ENCODE measurements at regions not wholly inside any gene's neighbourhood (a gene's known extent, or its start where the extent isn't known, plus 50 kb on each side); places are given as distances from the start of the nearest gene placed in this dataset.

GRCh38 chr13:39259371-39260140 is 221.3 kb downstream of the NHLRC3 start:
- Mint-ChIP-seq H3K27me3 (ENCODE audit: low read depth) (no peaks in the 10 kb centered on the region), H3K36me3 (ENCODE audit: insufficient read depth in 2 of 2) (no peaks in the 10 kb centered on the region), H3K4me1 (ENCODE audit: low read depth) (peaks cover 15% of the 10 kb centered on the region), H3K4me3 (peak overlapping the region in 1 of 2 donors; percentile 8), H3K27ac (no peak overlapping the region), H3K9me3 (no peaks in the 10 kb centered on the region)
- peak; percentile 8 to 24 for DNase-seq
- peak; percentile 61 to 76 for ATAC-seq (replicated peaks in 1 of 2)

- peak; percentile 40 to 56 for DNase-seq
- Mint-ChIP-seq H3K4me1 (ENCODE audit: low read depth) (peaks cover 15% of the 10 kb centered on the region), H3K27ac (no peak overlapping the region), H3K9me3 (peaks cover 0 to 1% of the 10 kb centered on the region in 2 donors), H3K27me3 (ENCODE audit: low read depth) (peaks cover 5% of the 10 kb centered on the region), H3K4me3 (no peak overlapping the region), H3K36me3 (ENCODE audit: insufficient read depth in 2 of 2) (no peaks in the 10 kb centered on the region)
- peak; percentile 71 to 80 for ATAC-seq (replicated peaks in 1 of 2)
Observed at GRCh38 chr13:39263033-39263432, 224.8 kb downstream of the NHLRC3 start.

GRCh38 chr13:39263531-39263930 is 225.3 kb downstream of the NHLRC3 start:
- Mint-ChIP-seq H3K9me3 (peaks cover 0 to 1% of the 10 kb centered on the region in 2 donors), H3K4me1 (ENCODE audit: low read depth) (peaks cover 14% of the 10 kb centered on the region), H3K27me3 (ENCODE audit: low read depth) (peaks cover 10% of the 10 kb centered on the region), H3K4me3 (no peak overlapping the region), H3K27ac (no peak overlapping the region), H3K36me3 (ENCODE audit: insufficient read depth in 2 of 2) (no peaks in the 10 kb centered on the region)
- no peak for ATAC-seq (replicated peaks in 1 of 2)
- no peak for DNase-seq

GRCh38 chr13:39266426-39266825 is 228.2 kb downstream of the NHLRC3 start:
- H3K27me3 Mint-ChIP-seq (ENCODE audit: low read depth), result peaks cover 13% of the 10 kb centered on the region
- no peaks in the 10 kb centered on the region for H3K4me1 Mint-ChIP-seq (ENCODE audit: low read depth)
- H3K27ac Mint-ChIP-seq, result no peak overlapping the region
- no peak overlapping the region for H3K4me3 Mint-ChIP-seq
- H3K36me3 Mint-ChIP-seq (ENCODE audit: insufficient read depth in 2 of 2), result no peaks in the 10 kb centered on the region
- no peak for ATAC-seq (replicated peaks in 1 of 2)
- H3K9me3 Mint-ChIP-seq, result peaks cover 0 to 1% of the 10 kb centered on the region in 2 donors
- no peak for DNase-seq

- Mint-ChIP-seq H3K9me3 (peaks cover 0 to 1% of the 10 kb centered on the region in 2 donors), H3K36me3 (ENCODE audit: insufficient read depth in 2 of 2) (no peaks in the 10 kb centered on the region), H3K4me3 (no peak overlapping the region), H3K27ac (no peak overlapping the region), H3K27me3 (ENCODE audit: low read depth) (peaks cover 13% of the 10 kb centered on the region), H3K4me1 (ENCODE audit: low read depth) (no peaks in the 10 kb centered on the region)
- no peak for ATAC-seq (replicated peaks in 1 of 2)
- no peak for DNase-seq
Observed at GRCh38 chr13:39268398-39268797, 230.1 kb downstream of the NHLRC3 start.

GRCh38 chr13:39269004-39269403 is 230.7 kb downstream of the NHLRC3 start:
- Mint-ChIP-seq H3K36me3 (ENCODE audit: insufficient read depth in 2 of 2) (no peaks in the 10 kb centered on the region), H3K27ac (no peak overlapping the region), H3K9me3 (peaks cover 0 to 1% of the 10 kb centered on the region in 2 donors), H3K4me3 (no peak overlapping the region), H3K4me1 (ENCODE audit: low read depth) (no peaks in the 10 kb centered on the region), H3K27me3 (ENCODE audit: low read depth) (peaks cover 13% of the 10 kb centered on the region)
- ATAC-seq (replicated peaks in 1 of 2), result no peak
- DNase-seq, result no peak

- H3K4me1 Mint-ChIP-seq (ENCODE audit: low read depth), result no peaks in the 10 kb centered on the region
- ATAC-seq (replicated peaks in 1 of 2), result no peak
- DNase-seq, result no peak
- H3K27ac Mint-ChIP-seq, result no peak overlapping the region
- no peak overlapping the region for H3K4me3 Mint-ChIP-seq
- peaks cover 14% of the 10 kb centered on the region for H3K27me3 Mint-ChIP-seq (ENCODE audit: low read depth)
- no peaks in the 10 kb centered on the region for H3K36me3 Mint-ChIP-seq (ENCODE audit: insufficient read depth in 2 of 2)
- H3K9me3 Mint-ChIP-seq, result peaks cover 0 to 1% of the 10 kb centered on the region in 2 donors
Observed at GRCh38 chr13:39269411-39269810, 231.2 kb downstream of the NHLRC3 start.

GRCh38 chr13:39272994-39273393 is 234.7 kb downstream of the NHLRC3 start:
- Mint-ChIP-seq H3K9me3 (no peaks in the 10 kb centered on the region), H3K4me3 (no peak overlapping the region), H3K27me3 (ENCODE audit: low read depth) (peaks cover 19% of the 10 kb centered on the region), H3K4me1 (ENCODE audit: low read depth) (no peaks in the 10 kb centered on the region), H3K36me3 (ENCODE audit: insufficient read depth in 2 of 2) (no peaks in the 10 kb centered on the region), H3K27ac (no peak overlapping the region)
- ATAC-seq (replicated peaks in 1 of 2) (no peak), DNase-seq (no peak)

- peaks cover 14% of the 10 kb centered on the region for H3K27me3 Mint-ChIP-seq (ENCODE audit: low read depth)
- no peak overlapping the region for H3K27ac Mint-ChIP-seq
- no peaks in the 10 kb centered on the region for H3K36me3 Mint-ChIP-seq (ENCODE audit: insufficient read depth in 2 of 2)
- DNase-seq, result no peak
- H3K4me1 Mint-ChIP-seq (ENCODE audit: low read depth), result no peaks in the 10 kb centered on the region
- H3K9me3 Mint-ChIP-seq, result no peaks in the 10 kb centered on the region
- ATAC-seq (replicated peaks in 1 of 2), result no peak
- no peak overlapping the region for H3K4me3 Mint-ChIP-seq
Observed at GRCh38 chr13:39273953-39274738, 235.9 kb downstream of the NHLRC3 start.

GRCh38 chr13:39274739-39275325 is 236.6 kb downstream of the NHLRC3 start:
- H3K4me1 Mint-ChIP-seq (ENCODE audit: low read depth), result no peaks in the 10 kb centered on the region
- no peak overlapping the region for H3K27ac Mint-ChIP-seq
- H3K4me3 Mint-ChIP-seq, result no peak overlapping the region

GRCh38 chr13:39279077-39279476 is 240.8 kb downstream of the NHLRC3 start:
- peaks cover 43% of the 10 kb centered on the region for H3K27me3 Mint-ChIP-seq (ENCODE audit: low read depth)
- H3K9me3 Mint-ChIP-seq, result no peaks in the 10 kb centered on the region
- no peaks in the 10 kb centered on the region for H3K36me3 Mint-ChIP-seq (ENCODE audit: insufficient read depth in 2 of 2)
- no peak overlapping the region for H3K27ac Mint-ChIP-seq
- H3K4me1 Mint-ChIP-seq (ENCODE audit: low read depth), result no peaks in the 10 kb centered on the region
- no peak for ATAC-seq (replicated peaks in 1 of 2)
- DNase-seq, result no peak
- H3K4me3 Mint-ChIP-seq, result no peak overlapping the region

More at GRCh38 chr13:39274739-39275325, 236.6 kb downstream of the NHLRC3 start:
- Mint-ChIP-seq H3K36me3 (ENCODE audit: insufficient read depth in 2 of 2) (no peaks in the 10 kb centered on the region), H3K27me3 (ENCODE audit: low read depth) (peaks cover 18% of the 10 kb centered on the region), H3K9me3 (no peaks in the 10 kb centered on the region)
- DNase-seq, result no peak
- no peak for ATAC-seq (replicated peaks in 1 of 2)

- no peak overlapping the region for H3K27ac Mint-ChIP-seq
- ATAC-seq (replicated peaks in 1 of 2), result no peak
- peaks cover 40% of the 10 kb centered on the region for H3K27me3 Mint-ChIP-seq (ENCODE audit: low read depth)
- DNase-seq, result no peak
- no peaks in the 10 kb centered on the region for H3K4me1 Mint-ChIP-seq (ENCODE audit: low read depth)
- H3K9me3 Mint-ChIP-seq, result no peaks in the 10 kb centered on the region
- H3K36me3 Mint-ChIP-seq (ENCODE audit: insufficient read depth in 2 of 2), result peaks cover 0 to under 1% of the 10 kb centered on the region in 2 donors
- H3K4me3 Mint-ChIP-seq, result no peak overlapping the region
Observed at GRCh38 chr13:39281539-39282150, 243.4 kb downstream of the NHLRC3 start.

Data from activated T-cell treated with anti-CD3 and anti-CD28 coated beads, Interleukin-2, amount 50 U/mL, for 72 hours (primary cell).